Sigmoid colon (tissue), 4 donors: ENCODE measurements at regions not wholly inside any gene's neighbourhood (a gene's known extent, or its start where the extent isn't known, plus 50 kb on each side); places are given as distances from the start of the nearest gene placed in this dataset.

Experiments used
- CTCF ChIP-seq, 4 experiments: fragments of 450-650 bp in 3 of 4; fragments of 200-600 bp in 1 of 4; IDR thresholded peaks; one replicate each; pipeline ENCODE4 v1.5.1; 2016 to 2019; ENCODE audit warnings: antibody characterized with exemption in 4 of 4, mild to moderate bottlenecking in 3 of 4, moderate library complexity in 2 of 4
- EP300 ChIP-seq, 4 donors: sonication (generic); formaldehyde crosslinking; IDR thresholded peaks; one replicate each; pipeline ENCODE4 v1.6.1; 2017; ENCODE audit warnings: antibody characterized with exemption in 4 of 4
- POLR2AphosphoS5 ChIP-seq, 4 donors: sonication (generic); formaldehyde crosslinking; IDR thresholded peaks; one replicate each; pipeline ENCODE4 v1.6.1; 2017; ENCODE audit warnings: antibody characterized with exemption in 4 of 4

GRCh38 chr6:87982134-87982533 is 65.5 kb upstream of the SPACA1 start:
- TF ChIP-seq CTCF (IDR thresholded peaks at IDR 0.05), result no peak
- no peak for TF ChIP-seq POLR2AphosphoS5 (IDR thresholded peaks at IDR 0.05)
- no peak for TF ChIP-seq EP300 (IDR thresholded peaks at IDR 0.05)
